ENCODE measurements at regions not wholly inside any gene's neighbourhood (a gene's known extent, or its start where the extent isn't known, plus 50 kb on each side); places are given as distances from the start of the nearest gene placed in this dataset.

DNA sequence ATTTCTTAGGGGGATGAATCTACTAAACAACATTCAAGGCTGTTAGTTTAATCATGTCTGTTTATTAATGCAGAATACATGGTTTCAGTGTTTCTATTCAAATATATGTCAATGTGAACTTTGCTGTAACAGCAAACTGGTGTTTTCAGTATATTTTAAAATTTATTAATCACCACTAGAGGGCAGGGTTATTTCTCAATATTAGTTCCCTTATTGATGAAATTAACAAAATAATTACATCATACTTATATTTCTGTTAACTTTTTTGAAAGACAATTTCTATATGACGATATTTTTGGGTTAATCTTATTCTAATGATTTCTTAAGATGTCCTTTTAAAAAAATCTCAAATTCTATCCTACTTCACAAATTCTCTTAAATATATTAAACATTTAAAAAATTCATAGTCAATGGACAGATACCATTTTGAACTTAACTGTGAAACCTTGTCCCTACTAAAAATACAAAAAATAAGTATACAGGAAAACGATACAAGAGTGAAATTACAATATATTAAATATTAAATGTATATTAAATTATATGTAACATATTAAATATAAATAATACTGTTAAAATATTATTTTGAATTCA, 1034.1 kb upstream of the PRMT6 start:
- no peaks in the 10 kb centered on the region for H3K27me3 ChIP-seq (ENCODE audit: control insufficient read depth in 4 of 4, insufficient read depth in 4 of 4, low read length in 3 of 4)
- H3K4me1 ChIP-seq (ENCODE audit: control insufficient read depth in 4 of 4, insufficient read depth in 4 of 4, low read length in 3 of 4), result no peaks in the 10 kb centered on the region
- H3K4me3 ChIP-seq (ENCODE audit: low read depth in 1 of 3, low read length in 3 of 3), result no peak overlapping the region
- TF ChIP-seq, protein P1, sequence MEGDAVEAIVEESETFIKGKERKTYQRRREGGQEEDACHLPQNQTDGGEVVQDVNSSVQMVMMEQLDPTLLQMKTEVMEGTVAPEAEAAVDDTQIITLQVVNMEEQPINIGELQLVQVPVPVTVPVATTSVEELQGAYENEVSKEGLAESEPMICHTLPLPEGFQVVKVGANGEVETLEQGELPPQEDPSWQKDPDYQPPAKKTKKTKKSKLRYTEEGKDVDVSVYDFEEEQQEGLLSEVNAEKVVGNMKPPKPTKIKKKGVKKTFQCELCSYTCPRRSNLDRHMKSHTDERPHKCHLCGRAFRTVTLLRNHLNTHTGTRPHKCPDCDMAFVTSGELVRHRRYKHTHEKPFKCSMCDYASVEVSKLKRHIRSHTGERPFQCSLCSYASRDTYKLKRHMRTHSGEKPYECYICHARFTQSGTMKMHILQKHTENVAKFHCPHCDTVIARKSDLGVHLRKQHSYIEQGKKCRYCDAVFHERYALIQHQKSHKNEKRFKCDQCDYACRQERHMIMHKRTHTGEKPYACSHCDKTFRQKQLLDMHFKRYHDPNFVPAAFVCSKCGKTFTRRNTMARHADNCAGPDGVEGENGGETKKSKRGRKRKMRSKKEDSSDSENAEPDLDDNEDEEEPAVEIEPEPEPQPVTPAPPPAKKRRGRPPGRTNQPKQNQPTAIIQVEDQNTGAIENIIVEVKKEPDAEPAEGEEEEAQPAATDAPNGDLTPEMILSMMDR (IDR thresholded peaks at IDR 0.05; ENCODE audit: low read depth, low read length, missing input control), result no peak
- TF ChIP-seq HNF4G (IDR thresholded peaks at IDR 0.05) (no peak), EGR1 (IDR thresholded peaks at IDR 0.05; ENCODE audit: low read depth in 2 of 2) (no peak), YY1 (IDR thresholded peaks at IDR 0.05) (no peak), JUND (IDR thresholded peaks at IDR 0.05) (no peak), FOXA1 (IDR thresholded peaks at IDR 0.05) (no peak), TAF1 (conservative IDR thresholded peaks at IDR 0.05) (no peak), RAD21 (IDR thresholded peaks at IDR 0.05) (no peak), GABPA (IDR thresholded peaks at IDR 0.05 in 1 of 2, conservative IDR thresholded peaks at IDR 0.05 in 1 of 2) (no peak), RXRA (IDR thresholded peaks at IDR 0.05) (no peak), SP1 (IDR thresholded peaks at IDR 0.05) (no peak), FOXA2 (IDR thresholded peaks at IDR 0.05) (no peak)
- TF ChIP-seq, protein P2, sequence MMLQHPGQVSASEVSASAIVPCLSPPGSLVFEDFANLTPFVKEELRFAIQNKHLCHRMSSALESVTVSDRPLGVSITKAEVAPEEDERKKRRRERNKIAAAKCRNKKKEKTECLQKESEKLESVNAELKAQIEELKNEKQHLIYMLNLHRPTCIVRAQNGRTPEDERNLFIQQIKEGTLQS (IDR thresholded peaks at IDR 0.05), result no peak
- TF ChIP-seq, protein P3, sequence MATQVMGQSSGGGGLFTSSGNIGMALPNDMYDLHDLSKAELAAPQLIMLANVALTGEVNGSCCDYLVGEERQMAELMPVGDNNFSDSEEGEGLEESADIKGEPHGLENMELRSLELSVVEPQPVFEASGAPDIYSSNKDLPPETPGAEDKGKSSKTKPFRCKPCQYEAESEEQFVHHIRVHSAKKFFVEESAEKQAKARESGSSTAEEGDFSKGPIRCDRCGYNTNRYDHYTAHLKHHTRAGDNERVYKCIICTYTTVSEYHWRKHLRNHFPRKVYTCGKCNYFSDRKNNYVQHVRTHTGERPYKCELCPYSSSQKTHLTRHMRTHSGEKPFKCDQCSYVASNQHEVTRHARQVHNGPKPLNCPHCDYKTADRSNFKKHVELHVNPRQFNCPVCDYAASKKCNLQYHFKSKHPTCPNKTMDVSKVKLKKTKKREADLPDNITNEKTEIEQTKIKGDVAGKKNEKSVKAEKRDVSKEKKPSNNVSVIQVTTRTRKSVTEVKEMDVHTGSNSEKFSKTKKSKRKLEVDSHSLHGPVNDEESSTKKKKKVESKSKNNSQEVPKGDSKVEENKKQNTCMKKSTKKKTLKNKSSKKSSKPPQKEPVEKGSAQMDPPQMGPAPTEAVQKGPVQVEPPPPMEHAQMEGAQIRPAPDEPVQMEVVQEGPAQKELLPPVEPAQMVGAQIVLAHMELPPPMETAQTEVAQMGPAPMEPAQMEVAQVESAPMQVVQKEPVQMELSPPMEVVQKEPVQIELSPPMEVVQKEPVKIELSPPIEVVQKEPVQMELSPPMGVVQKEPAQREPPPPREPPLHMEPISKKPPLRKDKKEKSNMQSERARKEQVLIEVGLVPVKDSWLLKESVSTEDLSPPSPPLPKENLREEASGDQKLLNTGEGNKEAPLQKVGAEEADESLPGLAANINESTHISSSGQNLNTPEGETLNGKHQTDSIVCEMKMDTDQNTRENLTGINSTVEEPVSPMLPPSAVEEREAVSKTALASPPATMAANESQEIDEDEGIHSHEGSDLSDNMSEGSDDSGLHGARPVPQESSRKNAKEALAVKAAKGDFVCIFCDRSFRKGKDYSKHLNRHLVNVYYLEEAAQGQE (IDR thresholded peaks at IDR 0.05), result no peak
- TF ChIP-seq, protein P4, sequence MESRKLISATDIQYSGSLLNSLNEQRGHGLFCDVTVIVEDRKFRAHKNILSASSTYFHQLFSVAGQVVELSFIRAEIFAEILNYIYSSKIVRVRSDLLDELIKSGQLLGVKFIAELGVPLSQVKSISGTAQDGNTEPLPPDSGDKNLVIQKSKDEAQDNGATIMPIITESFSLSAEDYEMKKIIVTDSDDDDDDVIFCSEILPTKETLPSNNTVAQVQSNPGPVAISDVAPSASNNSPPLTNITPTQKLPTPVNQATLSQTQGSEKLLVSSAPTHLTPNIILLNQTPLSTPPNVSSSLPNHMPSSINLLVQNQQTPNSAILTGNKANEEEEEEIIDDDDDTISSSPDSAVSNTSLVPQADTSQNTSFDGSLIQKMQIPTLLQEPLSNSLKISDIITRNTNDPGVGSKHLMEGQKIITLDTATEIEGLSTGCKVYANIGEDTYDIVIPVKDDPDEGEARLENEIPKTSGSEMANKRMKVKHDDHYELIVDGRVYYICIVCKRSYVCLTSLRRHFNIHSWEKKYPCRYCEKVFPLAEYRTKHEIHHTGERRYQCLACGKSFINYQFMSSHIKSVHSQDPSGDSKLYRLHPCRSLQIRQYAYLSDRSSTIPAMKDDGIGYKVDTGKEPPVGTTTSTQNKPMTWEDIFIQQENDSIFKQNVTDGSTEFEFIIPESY (IDR thresholded peaks at IDR 0.05), result no peak
- TF ChIP-seq, protein P5, sequence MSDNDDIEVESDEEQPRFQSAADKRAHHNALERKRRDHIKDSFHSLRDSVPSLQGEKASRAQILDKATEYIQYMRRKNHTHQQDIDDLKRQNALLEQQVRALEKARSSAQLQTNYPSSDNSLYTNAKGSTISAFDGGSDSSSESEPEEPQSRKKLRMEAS (IDR thresholded peaks at IDR 0.05), result no peak
- no peak for DNase-seq (ENCODE audit: low spot score)
- no peak overlapping the region for H3K27ac ChIP-seq (ENCODE audit: low read depth in 1 of 2, low read length in 2 of 2)
- no peak overlapping the region for H3K9ac ChIP-seq (ENCODE audit: low read depth in 1 of 2, low read length in 2 of 2)
- H3K36me3 ChIP-seq (ENCODE audit: control insufficient read depth in 4 of 4, insufficient read depth in 3 of 4, low read depth in 1 of 4, low read length in 3 of 4), result no peaks in the 10 kb centered on the region
- 11% methylated on average over 2 of the region's 2 CpGs for WGBS
- no peaks in the 10 kb centered on the region for H3K9me3 ChIP-seq (ENCODE audit: control insufficient read depth in 4 of 4, low read length in 3 of 4)

DNA sequence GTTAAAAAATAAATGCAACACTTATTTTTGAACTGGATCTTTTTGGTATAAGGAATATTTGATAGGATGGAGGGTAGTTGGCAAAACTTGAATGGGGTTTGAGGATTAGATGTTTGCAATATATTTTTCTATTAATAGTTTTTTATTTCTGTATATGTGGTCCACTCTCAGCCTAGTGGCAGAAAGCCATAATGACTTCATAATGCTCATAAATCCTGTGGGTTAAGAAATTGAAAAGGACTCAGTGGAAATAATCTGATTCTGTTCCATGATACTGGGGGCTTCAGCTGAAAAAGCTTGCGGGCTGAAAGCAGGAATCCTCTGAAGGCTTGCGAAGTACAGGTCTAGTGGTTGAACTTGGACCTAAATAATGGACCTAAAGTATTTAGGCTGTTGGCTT, 1028.6 kb upstream of the PRMT6 start:
- no peak for DNase-seq (ENCODE audit: low spot score)
- H3K27me3 ChIP-seq (ENCODE audit: control insufficient read depth in 4 of 4, insufficient read depth in 4 of 4, low read length in 3 of 4), result no peaks in the 10 kb centered on the region
- WGBS, result 88% methylated on average over 2 of the region's 2 CpGs
- no peak overlapping the region for H3K4me3 ChIP-seq (ENCODE audit: low read depth in 1 of 3, low read length in 3 of 3)
- H3K9me3 ChIP-seq (ENCODE audit: control insufficient read depth in 4 of 4, low read length in 3 of 4), result no peaks in the 10 kb centered on the region
- no peaks in the 10 kb centered on the region for H3K4me1 ChIP-seq (ENCODE audit: control insufficient read depth in 4 of 4, insufficient read depth in 4 of 4, low read length in 3 of 4)
- no peak for TF ChIP-seq HNF4A (conservative IDR thresholded peaks at IDR 0.05)
- no peak overlapping the region for H3K9ac ChIP-seq (ENCODE audit: low read depth in 1 of 2, low read length in 2 of 2)
- no peak overlapping the region for H3K27ac ChIP-seq (ENCODE audit: low read depth in 1 of 2, low read length in 2 of 2)
- H3K36me3 ChIP-seq (ENCODE audit: control insufficient read depth in 4 of 4, insufficient read depth in 3 of 4, low read depth in 1 of 4, low read length in 3 of 4), result no peaks in the 10 kb centered on the region

All from liver (tissue), 8 donors.